MG63 (cell line): ENCODE measurements at regions not wholly inside any gene's neighbourhood (a gene's known extent, or its start where the extent isn't known, plus 50 kb on each side); places are given as distances from the start of the nearest gene placed in this dataset.

Source experiments
- DNase-seq: peaks from one replicate; pipeline ENCODE4 v3.0.0-alpha.2; 2020
- H3K27me3 ChIP-seq: fragments of 250-450 bp; sonication (Bioruptor Pico); 2 replicates; pipeline ENCODE4 v1.5.1; 2020; ENCODE audit warnings: mild to moderate bottlenecking, moderate library complexity
- H3K36me3 ChIP-seq: fragments of 250-450 bp; sonication (Bioruptor Pico); 2 replicates; pipeline ENCODE4 v1.5.1; 2020; ENCODE audit warnings: mild to moderate bottlenecking, moderate library complexity
- H3K4me3 ChIP-seq: fragments of 250-450 bp; sonication (Bioruptor Pico); 2 replicates; pipeline ENCODE4 v1.5.1; 2020; ENCODE audit warnings: mild to moderate bottlenecking, moderate library complexity
- H3K9me3 ChIP-seq: fragments of 250-450 bp; sonication (Bioruptor Pico); 2 replicates; pipeline ENCODE4 v1.5.1; 2020; ENCODE audit warnings: mild to moderate bottlenecking, moderate library complexity

- no peaks in the 10 kb centered on the region for H3K27me3 ChIP-seq
- DNase-seq: no peak
- H3K36me3 ChIP-seq: no peaks in the 10 kb centered on the region
- H3K4me3 ChIP-seq: no peak overlapping the region
- H3K9me3 ChIP-seq: no peaks in the 10 kb centered on the region
Observed at GRCh38 chr4:20575486-20575885, 124.8 kb upstream of the PACRGL start.

GRCh38 chr4:20576861-20577260, 123.4 kb upstream of the PACRGL start:
- Histone ChIP-seq H3K36me3 (no peaks in the 10 kb centered on the region), H3K9me3 (no peaks in the 10 kb centered on the region), H3K4me3 (no peak overlapping the region), H3K27me3 (no peaks in the 10 kb centered on the region)
- no peak for DNase-seq

- Histone ChIP-seq H3K36me3 (no peaks in the 10 kb centered on the region), H3K9me3 (no peaks in the 10 kb centered on the region), H3K27me3 (no peaks in the 10 kb centered on the region), H3K4me3 (no peak overlapping the region)
- DNase-seq: no peak
Observed at GRCh38 chr4:20577702-20578101, 122.6 kb upstream of the PACRGL start.

- Histone ChIP-seq H3K27me3 (no peaks in the 10 kb centered on the region), H3K36me3 (no peaks in the 10 kb centered on the region), H3K4me3 (no peak overlapping the region), H3K9me3 (no peaks in the 10 kb centered on the region)
- no peak for DNase-seq
Observed at GRCh38 chr4:20580907-20581306, 119.4 kb upstream of the PACRGL start.

GRCh38 chr4:20589436-20589835, 110.8 kb upstream of the PACRGL start:
- H3K27me3 ChIP-seq: no peaks in the 10 kb centered on the region
- no peak for DNase-seq
- no peaks in the 10 kb centered on the region for H3K9me3 ChIP-seq
- no peak overlapping the region for H3K4me3 ChIP-seq
- no peaks in the 10 kb centered on the region for H3K36me3 ChIP-seq

GRCh38 chr4:20590849-20591248, 109.4 kb upstream of the PACRGL start:
- Histone ChIP-seq H3K36me3 (no peaks in the 10 kb centered on the region), H3K9me3 (no peaks in the 10 kb centered on the region), H3K27me3 (no peaks in the 10 kb centered on the region), H3K4me3 (no peak overlapping the region)
- no peak for DNase-seq

- no peak for DNase-seq
- H3K9me3 ChIP-seq: no peaks in the 10 kb centered on the region
- no peak overlapping the region for H3K4me3 ChIP-seq
- H3K27me3 ChIP-seq: no peaks in the 10 kb centered on the region
- no peaks in the 10 kb centered on the region for H3K36me3 ChIP-seq
Observed at GRCh38 chr4:20591571-20591970, 108.7 kb upstream of the PACRGL start.

GRCh38 chr4:20592013-20592412, 108.2 kb upstream of the PACRGL start:
- no peak for DNase-seq
- H3K4me3 ChIP-seq: no peak overlapping the region
- H3K27me3 ChIP-seq: no peaks in the 10 kb centered on the region
- H3K36me3 ChIP-seq: no peaks in the 10 kb centered on the region
- H3K9me3 ChIP-seq: no peaks in the 10 kb centered on the region

- Histone ChIP-seq H3K36me3 (no peaks in the 10 kb centered on the region), H3K9me3 (no peaks in the 10 kb centered on the region), H3K27me3 (no peaks in the 10 kb centered on the region), H3K4me3 (no peak overlapping the region)
- DNase-seq: no peak
Observed at GRCh38 chr4:20592663-20593062, 107.6 kb upstream of the PACRGL start.

- H3K4me3 ChIP-seq: no peak overlapping the region
- no peaks in the 10 kb centered on the region for H3K27me3 ChIP-seq
- DNase-seq: no peak
- no peaks in the 10 kb centered on the region for H3K9me3 ChIP-seq
- no peaks in the 10 kb centered on the region for H3K36me3 ChIP-seq
Observed at GRCh38 chr4:20598626-20599025, 101.6 kb upstream of the PACRGL start.

GRCh38 chr4:20603671-20604313, 96.5 kb upstream of the PACRGL start:
- DNase-seq: peak; percentile 24
- H3K36me3 ChIP-seq: no peaks in the 10 kb centered on the region
- no peak overlapping the region for H3K4me3 ChIP-seq
- H3K27me3 ChIP-seq: no peaks in the 10 kb centered on the region
- no peaks in the 10 kb centered on the region for H3K9me3 ChIP-seq

- no peaks in the 10 kb centered on the region for H3K9me3 ChIP-seq
- H3K4me3 ChIP-seq: no peak overlapping the region
- H3K27me3 ChIP-seq: no peaks in the 10 kb centered on the region
- no peaks in the 10 kb centered on the region for H3K36me3 ChIP-seq
- no peak for DNase-seq
Observed at GRCh38 chr4:20612313-20612712, 87.9 kb upstream of the PACRGL start.

GRCh38 chr4:20614816-20615215, 85.4 kb upstream of the PACRGL start:
- Histone ChIP-seq H3K27me3 (no peaks in the 10 kb centered on the region), H3K36me3 (no peaks in the 10 kb centered on the region), H3K4me3 (no peak overlapping the region), H3K9me3 (no peaks in the 10 kb centered on the region)
- DNase-seq: no peak

- Histone ChIP-seq H3K36me3 (no peaks in the 10 kb centered on the region), H3K27me3 (no peaks in the 10 kb centered on the region), H3K4me3 (no peak overlapping the region), H3K9me3 (no peaks in the 10 kb centered on the region)
- DNase-seq: no peak
Observed at GRCh38 chr4:20615486-20616260, 84.6 kb upstream of the PACRGL start.

- Histone ChIP-seq H3K36me3 (no peaks in the 10 kb centered on the region), H3K4me3 (no peak overlapping the region), H3K27me3 (no peaks in the 10 kb centered on the region), H3K9me3 (no peaks in the 10 kb centered on the region)
- DNase-seq: no peak
Observed at GRCh38 chr4:20616313-20616712, 83.9 kb upstream of the PACRGL start.

- H3K4me3 ChIP-seq: no peak overlapping the region
- DNase-seq: no peak
- no peaks in the 10 kb centered on the region for H3K36me3 ChIP-seq
- no peaks in the 10 kb centered on the region for H3K9me3 ChIP-seq
- H3K27me3 ChIP-seq: no peaks in the 10 kb centered on the region
Observed at GRCh38 chr4:20616848-20617247, 83.4 kb upstream of the PACRGL start.

GRCh38 chr4:20617678-20618396, 82.4 kb upstream of the PACRGL start:
- Histone ChIP-seq H3K36me3 (no peaks in the 10 kb centered on the region), H3K9me3 (no peaks in the 10 kb centered on the region), H3K4me3 (no peak overlapping the region), H3K27me3 (no peaks in the 10 kb centered on the region)
- no peak for DNase-seq

- Histone ChIP-seq H3K36me3 (no peaks in the 10 kb centered on the region), H3K4me3 (no peak overlapping the region), H3K27me3 (no peaks in the 10 kb centered on the region), H3K9me3 (no peaks in the 10 kb centered on the region)
- DNase-seq: no peak
Observed at GRCh38 chr4:20618731-20619130, 81.5 kb upstream of the PACRGL start.
